ENCODE measurements at regions not wholly inside any gene's neighbourhood (a gene's known extent, or its start where the extent isn't known, plus 50 kb on each side); places are given as distances from the start of the nearest gene placed in this dataset.

DNA sequence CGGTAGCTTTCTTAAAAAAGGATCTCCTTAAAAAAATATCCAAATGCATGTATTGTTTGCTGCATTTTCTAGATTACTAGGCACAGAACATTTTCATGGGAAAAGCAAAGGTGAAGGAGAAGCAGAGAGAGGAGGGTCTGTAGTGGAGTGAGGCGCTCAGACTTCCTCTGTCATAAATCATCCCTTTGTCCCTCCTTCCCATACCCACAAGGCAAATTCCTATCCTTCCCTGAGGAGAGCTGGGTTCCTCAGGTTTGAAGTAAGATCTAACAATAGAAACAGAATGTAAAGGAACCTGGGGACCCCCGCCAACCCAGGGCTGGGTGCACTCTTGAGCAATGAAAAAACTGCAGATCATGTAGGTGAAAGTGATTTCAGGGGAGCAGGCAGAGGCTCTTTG lies 149.2 kb upstream of the ANKH start:
- TF ChIP-seq CTCF (optimal IDR thresholded peaks at IDR 0.05 in 1 of 3, IDR thresholded peaks at IDR 0.05 in 1 of 3, conservative IDR thresholded peaks at IDR 0.05 in 1 of 3; ENCODE audit: extremely low read depth in 1 of 3, insufficient read depth in 2 of 3, low read length in 3 of 3), result no peak
- TF ChIP-seq EZH2 (IDR thresholded peaks at IDR 0.05; ENCODE audit: low read length), result no peak
